ENCODE measurements at regions not wholly inside any gene's neighbourhood (a gene's known extent, or its start where the extent isn't known, plus 50 kb on each side); places are given as distances from the start of the nearest gene placed in this dataset.
"Not testable (repeated sequence)": the region's sequence is repeated elsewhere in the genome, so short reads cannot be mapped to it uniquely, and the experiment has no call there.

- TF ChIP-seq CUX1 (CRISPR knock-in tag; IDR thresholded peaks at IDR 0.05); MTF1 (CRISPR knock-in tag; IDR thresholded peaks at IDR 0.05; ENCODE audit: borderline replicate concordance); NRF1 (conservative IDR thresholded peaks at IDR 0.05 in 1 of 2, IDR thresholded peaks at IDR 0.05 in 1 of 2); NFIX (CRISPR knock-in tag; IDR thresholded peaks at IDR 0.05; ENCODE audit: low read depth); CTCF (IDR thresholded peaks at IDR 0.05 in 2 of 3, conservative IDR thresholded peaks at IDR 0.05 in 1 of 3; ENCODE audit: insufficient read depth in 2 of 3, low read depth in 1 of 3, low read length in 3 of 3); SRSF7 (optimal IDR thresholded peaks at IDR 0.05; ENCODE audit: low read depth, low read length); SMARCE1 (IDR thresholded peaks at IDR 0.05); ERF (CRISPR knock-in tag; IDR thresholded peaks at IDR 0.05); BRF2 (IDR thresholded peaks at IDR 0.05; ENCODE audit: borderline replicate concordance, insufficient read depth, insufficient read length); SRSF9 (IDR thresholded peaks at IDR 0.05; ENCODE audit: borderline replicate concordance, low read depth, low read length); RAD21 (CRISPR knock-in tag; conservative IDR thresholded peaks at IDR 0.05 in 1 of 2, IDR thresholded peaks at IDR 0.05 in 1 of 2); POLR2A (conservative IDR thresholded peaks at IDR 0.05); CBFB (CRISPR knock-in tag; IDR thresholded peaks at IDR 0.05): not testable (repeated sequence)
These were observed 603.1 kb downstream of the CDY1 start for GRCh38 chrY:26224974-26225373.

Measured in K562 (cell line).